Stomach (tissue), 4 donors: ENCODE measurements at regions not wholly inside any gene's neighbourhood (a gene's known extent, or its start where the extent isn't known, plus 50 kb on each side); places are given as distances from the start of the nearest gene placed in this dataset.

Experiments
- POLR2A ChIP-seq, 4 donors: fragments of 450-650 bp; IDR thresholded peaks; one replicate each; pipeline ENCODE4 v1.6.1; 2016; ENCODE audit warnings: antibody characterized with exemption in 4 of 4, control low read depth in 2 of 4, mild to moderate bottlenecking in 1 of 4, moderate library complexity in 1 of 4
- POLR2AphosphoS5 ChIP-seq, 3 donors: sonication (generic); formaldehyde crosslinking; IDR thresholded peaks; one replicate each; pipeline ENCODE4 v1.6.1; 2016; ENCODE audit warnings: antibody characterized with exemption in 3 of 3
- TF ChIP-seq, protein P1 (sequence below), 7 experiments: fragments of 450-650 bp in 4 of 7; fragments of 200-600 bp in 3 of 7; sonication (generic) in 3 of 7; IDR thresholded peaks; one replicate each; pipeline ENCODE4 v1.5.1; 2016 to 2019; ENCODE audit warnings: antibody characterized with exemption in 7 of 7, control low read depth in 2 of 7, mild to moderate bottlenecking in 1 of 7

DNA sequence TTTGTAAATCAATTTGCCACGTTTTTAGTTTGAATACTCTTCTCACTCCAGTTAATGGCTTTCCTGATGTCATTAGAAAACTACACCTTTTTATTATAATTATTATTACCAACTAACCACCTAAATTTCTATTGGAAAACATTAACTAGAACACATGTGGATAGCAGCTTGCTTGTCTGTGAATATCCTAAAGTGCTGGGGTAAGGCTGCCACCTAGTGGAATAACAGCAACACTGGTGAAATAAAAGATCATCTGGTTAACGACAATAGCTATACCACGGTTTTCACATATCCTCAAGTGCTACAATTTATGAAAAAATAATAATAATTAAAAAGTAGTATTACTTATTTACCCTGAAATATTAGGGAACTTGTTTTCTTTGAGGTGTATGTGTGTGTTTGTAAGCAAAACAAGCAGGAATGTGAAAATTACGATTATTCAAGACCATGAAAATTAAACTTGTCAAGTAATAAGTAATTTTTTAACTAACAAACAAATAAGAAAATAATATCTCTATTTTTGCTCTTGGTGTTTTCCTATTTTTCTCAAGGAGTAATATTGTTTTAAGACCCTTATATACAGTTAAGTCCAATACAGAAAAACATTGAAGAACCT, 130.1 kb upstream of the TECRL start:
- TF ChIP-seq, protein P1, sequence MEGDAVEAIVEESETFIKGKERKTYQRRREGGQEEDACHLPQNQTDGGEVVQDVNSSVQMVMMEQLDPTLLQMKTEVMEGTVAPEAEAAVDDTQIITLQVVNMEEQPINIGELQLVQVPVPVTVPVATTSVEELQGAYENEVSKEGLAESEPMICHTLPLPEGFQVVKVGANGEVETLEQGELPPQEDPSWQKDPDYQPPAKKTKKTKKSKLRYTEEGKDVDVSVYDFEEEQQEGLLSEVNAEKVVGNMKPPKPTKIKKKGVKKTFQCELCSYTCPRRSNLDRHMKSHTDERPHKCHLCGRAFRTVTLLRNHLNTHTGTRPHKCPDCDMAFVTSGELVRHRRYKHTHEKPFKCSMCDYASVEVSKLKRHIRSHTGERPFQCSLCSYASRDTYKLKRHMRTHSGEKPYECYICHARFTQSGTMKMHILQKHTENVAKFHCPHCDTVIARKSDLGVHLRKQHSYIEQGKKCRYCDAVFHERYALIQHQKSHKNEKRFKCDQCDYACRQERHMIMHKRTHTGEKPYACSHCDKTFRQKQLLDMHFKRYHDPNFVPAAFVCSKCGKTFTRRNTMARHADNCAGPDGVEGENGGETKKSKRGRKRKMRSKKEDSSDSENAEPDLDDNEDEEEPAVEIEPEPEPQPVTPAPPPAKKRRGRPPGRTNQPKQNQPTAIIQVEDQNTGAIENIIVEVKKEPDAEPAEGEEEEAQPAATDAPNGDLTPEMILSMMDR (IDR thresholded peaks at IDR 0.05) = peak in 5 of 7 experiments; percentile 46 to 63 (median 56)
- TF ChIP-seq POLR2A (IDR thresholded peaks at IDR 0.05) = no peak
- no peak for TF ChIP-seq POLR2AphosphoS5 (IDR thresholded peaks at IDR 0.05)
